HG02981 (cell line): ENCODE measurements at regions not wholly inside any gene's neighbourhood (a gene's known extent, or its start where the extent isn't known, plus 50 kb on each side); places are given as distances from the start of the nearest gene placed in this dataset.
"Not testable (repeated sequence)": the region's sequence is repeated elsewhere in the genome, so short reads cannot be mapped to it uniquely, and the experiment has no call there.

ENCODE experiments used
- ATAC-seq: cut with Tn5 transposase; IDR thresholded peaks from one replicate; pipeline ENCODE4 v1.9.1; 2021; ENCODE audit warnings: mild to moderate bottlenecking, moderate library complexity; ENCODE audit not compliant: unreplicated experiment

- no peak for ATAC-seq
Measured at GRCh38 chrX:7640392-7640791, 202.6 kb upstream of the VCX start.

- ATAC-seq = no peak
Measured at GRCh38 chrX:7638078-7638710, 204.8 kb upstream of the VCX start.

GRCh38 chrX:7637066-7637465 is 205.9 kb upstream of the VCX start:
- ATAC-seq = no peak

- ATAC-seq = no peak
Measured at GRCh38 chrX:7635604-7636003, 207.4 kb upstream of the VCX start.

GRCh38 chrX:7620560-7620959 is 222.4 kb upstream of the VCX start:
- ATAC-seq = no peak

GRCh38 chrX:7617994-7618393 is 225.0 kb upstream of the VCX start:
- ATAC-seq = no peak

- ATAC-seq = no peak
Measured at GRCh38 chrX:7614616-7615015, 228.4 kb upstream of the VCX start.

GRCh38 chrX:7608625-7609024 is 234.3 kb upstream of the VCX start:
- ATAC-seq = not testable (repeated sequence)

GRCh38 chrX:7606039-7606652 is 236.8 kb upstream of the VCX start:
- no peak for ATAC-seq

- ATAC-seq = no peak
Measured at GRCh38 chrX:7603387-7603786, 239.6 kb upstream of the VCX start.

- ATAC-seq = no peak
Measured at GRCh38 chrX:7596822-7597221, 246.1 kb upstream of the VCX start.

- ATAC-seq = not testable (repeated sequence)
Measured at GRCh38 chrX:7593370-7593769, 249.6 kb upstream of the VCX start.

GRCh38 chrX:7586126-7586525 is 256.8 kb upstream of the VCX start:
- no peak for ATAC-seq

- no peak for ATAC-seq
Measured at GRCh38 chrX:7582191-7582590, 260.8 kb upstream of the VCX start.

GRCh38 chrX:7580127-7580526 is 262.8 kb upstream of the VCX start:
- ATAC-seq = no peak

GRCh38 chrX:7574325-7574724 is 268.6 kb upstream of the VCX start:
- ATAC-seq = no peak

GRCh38 chrX:7570432-7571029 is 272.4 kb upstream of the VCX start:
- ATAC-seq = no peak

GRCh38 chrX:7568597-7568996 is 274.4 kb upstream of the VCX start:
- ATAC-seq = no peak

- no peak for ATAC-seq
Measured at GRCh38 chrX:7568130-7568529, 274.8 kb upstream of the VCX start.

- no peak for ATAC-seq
Measured at GRCh38 chrX:7552760-7553159, 290.2 kb upstream of the VCX start.

GRCh38 chrX:7546551-7547080 is 296.4 kb upstream of the VCX start:
- no peak for ATAC-seq

- no peak for ATAC-seq
Measured at GRCh38 chrX:7545564-7545963, 297.4 kb upstream of the VCX start.
